ENCODE measurements at regions not wholly inside any gene's neighbourhood (a gene's known extent, or its start where the extent isn't known, plus 50 kb on each side); places are given as distances from the start of the nearest gene placed in this dataset.
"Not testable (repeated sequence)": the region's sequence is repeated elsewhere in the genome, so short reads cannot be mapped to it uniquely, and the experiment has no call there.

- DNase-seq, result not testable (repeated sequence)
Observed at GRCh38 chr4:116536024-116536423, 549.4 kb downstream of the TRAM1L1 start.

GRCh38 chr4:116531870-116532269 is 553.5 kb downstream of the TRAM1L1 start:
- no peak for DNase-seq

GRCh38 chr4:116531026-116531425 is 554.4 kb downstream of the TRAM1L1 start:
- no peak for DNase-seq

- no peak for DNase-seq
Observed at GRCh38 chr4:116530048-116530447, 555.3 kb downstream of the TRAM1L1 start.

- no peak for DNase-seq
Observed at GRCh38 chr4:116529129-116529528, 556.2 kb downstream of the TRAM1L1 start.

GRCh38 chr4:116522922-116523321 is 562.5 kb downstream of the TRAM1L1 start:
- DNase-seq, result no peak

GRCh38 chr4:116520886-116521285 is 564.5 kb downstream of the TRAM1L1 start:
- DNase-seq, result no peak

GRCh38 chr4:116516711-116517110 is 568.7 kb downstream of the TRAM1L1 start:
- DNase-seq, result no peak

GRCh38 chr4:116515959-116516358 is 569.4 kb downstream of the TRAM1L1 start:
- DNase-seq, result no peak

GRCh38 chr4:116512552-116512951 is 572.8 kb downstream of the TRAM1L1 start:
- DNase-seq, result no peak

- DNase-seq, result peak; percentile 41
Observed at GRCh38 chr4:116501954-116502353, 583.4 kb downstream of the TRAM1L1 start.

- DNase-seq, result no peak
Observed at GRCh38 chr4:116500225-116500624, 585.2 kb downstream of the TRAM1L1 start.

GRCh38 chr4:116489739-116490138 is 595.6 kb downstream of the TRAM1L1 start:
- no peak for DNase-seq

- DNase-seq, result no peak
Observed at GRCh38 chr4:116486401-116486800, 599.0 kb downstream of the TRAM1L1 start.

- DNase-seq, result peak; percentile 85
Observed at GRCh38 chr4:116480546-116480945, 604.8 kb downstream of the TRAM1L1 start.

GRCh38 chr4:116478343-116478742 is 607.0 kb downstream of the TRAM1L1 start:
- no peak for DNase-seq

GRCh38 chr4:116469582-116469981 is 615.8 kb downstream of the TRAM1L1 start:
- DNase-seq, result no peak

- no peak for DNase-seq
Observed at GRCh38 chr4:116453127-116453526, 632.2 kb downstream of the TRAM1L1 start.

- no peak for DNase-seq
Observed at GRCh38 chr4:116449764-116450163, 635.6 kb downstream of the TRAM1L1 start.

GRCh38 chr4:116444117-116444516 is 641.3 kb downstream of the TRAM1L1 start:
- DNase-seq, result no peak

- DNase-seq, result peak; percentile 16
Observed at GRCh38 chr4:116438981-116439729, 646.2 kb downstream of the TRAM1L1 start.

- peak; percentile 5 for DNase-seq
Observed at GRCh38 chr4:116438417-116438816, 647.0 kb downstream of the TRAM1L1 start.

- no peak for DNase-seq
Observed at GRCh38 chr4:116427666-116428065, 657.7 kb downstream of the TRAM1L1 start.

GRCh38 chr4:116413222-116413621 is 672.2 kb downstream of the TRAM1L1 start:
- DNase-seq, result no peak

- no peak for DNase-seq
Observed at GRCh38 chr4:116401293-116401692, 684.1 kb downstream of the TRAM1L1 start.
